RWPE2 (cell line): ENCODE measurements at regions not wholly inside any gene's neighbourhood (a gene's known extent, or its start where the extent isn't known, plus 50 kb on each side); places are given as distances from the start of the nearest gene placed in this dataset.

Experiments used
- ATAC-seq: fragments of 200-7000 bp; cut with Tn5 transposase; 3 replicates; pipeline ENCODE4 v1.9.1; 2021; ENCODE audit warnings: low read depth
- DNase-seq: peaks from one replicate; pipeline ENCODE4 v3.0.0-alpha.2; 2020; ENCODE audit warnings: low spot score
- H3K27ac ChIP-seq: fragments of 450-650 bp; 2 replicates; pipeline ENCODE4 v1.5.1; 2017; ENCODE audit warnings: mild to moderate bottlenecking; ENCODE audit not compliant: poor library complexity, severe bottlenecking
- H3K27me3 ChIP-seq: fragments of 250-450 bp; sonication (Bioruptor Pico); 2 replicates; pipeline ENCODE4 v1.5.1; 2021; ENCODE audit warnings: mild to moderate bottlenecking, moderate library complexity; ENCODE audit not compliant: insufficient read depth, poor library complexity, severe bottlenecking
- H3K36me3 ChIP-seq: fragments of 250-450 bp; sonication (Bioruptor Pico); 2 replicates; pipeline ENCODE4 v1.5.1; 2020; ENCODE audit warnings: low read depth, mild to moderate bottlenecking, moderate library complexity
- H3K4me1 ChIP-seq: fragments of 250-450 bp; sonication (Bioruptor Pico); 2 replicates; pipeline ENCODE4 v1.5.1; 2021; ENCODE audit warnings: mild to moderate bottlenecking, moderate library complexity; ENCODE audit not compliant: insufficient read depth, poor library complexity, severe bottlenecking
- H3K4me3 ChIP-seq: fragments of 250-450 bp; sonication (Bioruptor Pico); 2 replicates; pipeline ENCODE4 v1.5.1; 2021; ENCODE audit warnings: mild to moderate bottlenecking, moderate library complexity; ENCODE audit not compliant: severe bottlenecking
- H3K9me3 ChIP-seq: fragments of 250-450 bp; sonication (Bioruptor Pico); 2 replicates; pipeline ENCODE4 v1.5.1; 2021; ENCODE audit warnings: mild to moderate bottlenecking, moderate library complexity; ENCODE audit not compliant: severe bottlenecking
- CTCF ChIP-seq: fragments of 450-650 bp; IDR thresholded peaks from one replicate; pipeline ENCODE4 v1.5.1; 2017; ENCODE audit warnings: mild to moderate bottlenecking, moderate library complexity; ENCODE audit not compliant: poor library complexity, severe bottlenecking

DNA sequence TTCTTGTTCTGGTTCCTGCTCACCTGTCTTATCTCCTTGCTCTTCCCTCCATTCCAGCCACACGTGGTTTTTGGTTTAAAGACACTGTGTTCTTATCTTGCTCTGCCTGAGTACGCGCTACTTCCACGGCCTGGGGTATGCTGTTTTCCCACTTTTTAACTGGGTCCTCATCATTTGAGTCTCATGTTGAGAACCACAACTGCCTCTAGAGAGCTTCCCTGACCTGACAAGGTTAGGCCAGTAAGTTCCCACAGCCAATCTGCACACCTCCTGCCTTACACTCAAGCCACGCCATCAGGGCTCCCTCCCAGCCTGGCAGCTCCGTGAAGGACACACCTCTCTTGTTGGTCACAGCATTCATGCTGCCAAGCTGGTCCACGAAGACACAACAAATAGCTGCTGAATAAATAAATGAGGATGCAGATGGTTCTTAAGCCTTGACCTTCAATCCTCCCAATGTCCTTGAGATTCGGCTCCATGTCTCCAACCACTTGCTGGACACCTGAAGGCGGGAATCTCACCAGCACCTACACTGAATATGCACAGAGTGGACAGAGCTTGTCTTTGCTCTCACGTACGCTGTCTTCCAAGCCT lies 201.7 kb upstream of the KLF14 start:
- TF ChIP-seq CTCF = no peak
- Histone ChIP-seq H3K36me3 (peaks cover 23% of the 10 kb centered on the region), H3K27me3 (no peaks in the 10 kb centered on the region), H3K4me1 (peaks cover 12% of the 10 kb centered on the region), H3K4me3 (no peak overlapping the region), H3K9me3 (no peaks in the 10 kb centered on the region), H3K27ac (no peak overlapping the region)
- no peak for DNase-seq
- ATAC-seq = no peak

DNA sequence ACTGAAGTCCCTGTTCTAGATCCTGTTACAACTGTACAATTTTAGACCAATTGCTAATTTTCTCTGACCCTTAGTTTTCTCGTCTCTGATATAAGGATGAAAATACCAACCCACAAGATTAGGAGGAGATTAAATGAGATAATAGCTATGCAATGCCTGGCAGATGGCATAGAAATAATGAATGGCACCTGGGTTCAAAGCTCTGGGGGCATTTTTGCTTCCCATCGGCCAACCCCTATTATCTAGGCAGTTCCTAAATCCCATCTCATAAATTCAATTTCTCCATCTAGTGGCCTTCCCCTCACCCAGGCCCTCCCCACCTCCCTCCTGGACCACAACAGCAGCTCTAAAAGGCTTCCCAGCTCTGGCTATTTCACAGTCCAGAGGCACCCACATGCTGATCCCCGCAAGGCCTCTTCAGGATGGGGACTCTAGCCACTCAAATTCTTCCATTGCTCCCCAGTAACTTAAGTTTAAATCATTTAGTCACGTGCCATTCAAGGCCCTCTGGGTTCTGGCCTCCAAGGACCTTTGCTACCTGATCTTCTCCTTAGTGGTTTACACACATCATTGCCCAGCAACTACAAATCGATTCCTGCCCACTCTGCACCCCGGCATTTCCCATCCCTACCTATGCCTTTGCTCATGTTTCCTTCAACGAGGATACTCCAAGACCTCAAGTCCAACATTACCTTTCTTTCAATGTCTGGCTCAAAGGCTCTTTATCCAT lies 202.4 kb upstream of the KLF14 start:
- no peaks in the 10 kb centered on the region for H3K9me3 ChIP-seq
- H3K27me3 ChIP-seq = no peaks in the 10 kb centered on the region
- DNase-seq = no peak
- no peak overlapping the region for H3K4me3 ChIP-seq
- H3K4me1 ChIP-seq = peaks cover 5% of the 10 kb centered on the region
- no peak for ATAC-seq
- peaks cover 30% of the 10 kb centered on the region for H3K36me3 ChIP-seq
- no peak overlapping the region for H3K27ac ChIP-seq
- no peak for TF ChIP-seq CTCF

- TF ChIP-seq CTCF = no peak
- H3K27ac ChIP-seq = no peak overlapping the region
- no peaks in the 10 kb centered on the region for H3K27me3 ChIP-seq
- H3K9me3 ChIP-seq = no peaks in the 10 kb centered on the region
- no peak for DNase-seq
- ATAC-seq = no peak
- H3K4me1 ChIP-seq = peaks cover 8% of the 10 kb centered on the region
- H3K4me3 ChIP-seq = no peak overlapping the region
- H3K36me3 ChIP-seq = peaks cover 36% of the 10 kb centered on the region
These were observed 203.0 kb upstream of the KLF14 start for GRCh38 chr7:130937016-130937415.

- peaks cover 44% of the 10 kb centered on the region for H3K36me3 ChIP-seq
- no peak overlapping the region for H3K27ac ChIP-seq
- H3K4me1 ChIP-seq = peaks cover 13% of the 10 kb centered on the region
- TF ChIP-seq CTCF = no peak
- no peak for DNase-seq
- no peak for ATAC-seq
- no peaks in the 10 kb centered on the region for H3K9me3 ChIP-seq
- H3K4me3 ChIP-seq = no peak overlapping the region
- no peaks in the 10 kb centered on the region for H3K27me3 ChIP-seq
These were observed 203.8 kb upstream of the KLF14 start for GRCh38 chr7:130937830-130938229.

GRCh38 chr7:130938661-130939060 lies 204.7 kb upstream of the KLF14 start:
- no peak for TF ChIP-seq CTCF
- Histone ChIP-seq H3K4me3 (no peak overlapping the region), H3K9me3 (no peaks in the 10 kb centered on the region), H3K36me3 (peaks cover 45% of the 10 kb centered on the region), H3K27me3 (no peaks in the 10 kb centered on the region), H3K27ac (no peak overlapping the region), H3K4me1 (peaks cover 18% of the 10 kb centered on the region)
- no peak for DNase-seq
- ATAC-seq = no peak
